GM19397 (cell line): ENCODE measurements at regions not wholly inside any gene's neighbourhood (a gene's known extent, or its start where the extent isn't known, plus 50 kb on each side); places are given as distances from the start of the nearest gene placed in this dataset.

Experiments
- ATAC-seq: cut with Tn5 transposase; IDR thresholded peaks from one replicate; pipeline ENCODE4 v1.9.1; 2021; ENCODE audit warnings: mild to moderate bottlenecking, moderate library complexity; ENCODE audit not compliant: unreplicated experiment

DNA sequence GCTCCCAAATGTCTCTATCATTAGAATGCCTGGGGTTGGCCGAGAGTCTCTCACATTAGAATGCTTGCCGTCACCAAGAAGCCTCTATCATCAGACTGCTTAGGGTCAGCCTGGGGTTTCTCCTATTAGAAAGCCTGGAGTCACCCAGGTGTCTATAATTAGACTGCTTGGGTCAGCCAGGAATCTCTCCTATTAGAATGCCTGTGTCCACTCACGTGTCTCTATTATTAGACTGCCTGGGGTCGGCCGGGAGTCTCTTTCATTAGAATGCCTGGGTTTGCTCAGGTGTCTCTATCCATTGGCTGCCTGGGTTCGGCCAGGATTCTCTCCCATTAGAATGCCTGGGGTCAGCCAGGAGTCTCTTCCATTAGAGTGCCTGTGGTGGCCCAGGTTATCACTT lies 1453.1 kb downstream of the UQCRFS1 start:
- ATAC-seq = no peak

GRCh38 chr19:27758626-27759505 lies 1454.1 kb downstream of the UQCRFS1 start:
- ATAC-seq = no peak

DNA sequence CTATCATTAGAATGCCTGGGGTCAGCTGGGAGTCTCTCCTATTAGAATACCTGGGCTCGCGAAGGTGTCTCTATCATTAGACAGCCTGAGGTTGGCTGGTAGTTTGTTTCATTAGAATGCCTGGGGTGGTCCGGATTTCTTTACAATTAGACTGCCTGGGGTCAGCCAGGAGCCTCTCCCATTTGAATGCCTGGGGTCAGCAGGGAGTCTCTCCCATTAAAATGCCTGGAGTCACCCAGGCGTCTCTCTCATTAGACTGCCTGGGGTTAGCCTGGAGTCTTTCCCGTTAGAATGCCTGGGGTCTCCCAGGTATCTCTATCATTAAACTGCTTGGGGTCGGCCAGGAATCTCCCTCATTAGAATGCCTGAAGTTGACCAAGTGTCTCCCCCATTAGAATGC lies 1458.3 kb downstream of the UQCRFS1 start:
- no peak for ATAC-seq

GRCh38 chr19:27753622-27754021 lies 1459.3 kb downstream of the UQCRFS1 start:
- no peak for ATAC-seq

DNA sequence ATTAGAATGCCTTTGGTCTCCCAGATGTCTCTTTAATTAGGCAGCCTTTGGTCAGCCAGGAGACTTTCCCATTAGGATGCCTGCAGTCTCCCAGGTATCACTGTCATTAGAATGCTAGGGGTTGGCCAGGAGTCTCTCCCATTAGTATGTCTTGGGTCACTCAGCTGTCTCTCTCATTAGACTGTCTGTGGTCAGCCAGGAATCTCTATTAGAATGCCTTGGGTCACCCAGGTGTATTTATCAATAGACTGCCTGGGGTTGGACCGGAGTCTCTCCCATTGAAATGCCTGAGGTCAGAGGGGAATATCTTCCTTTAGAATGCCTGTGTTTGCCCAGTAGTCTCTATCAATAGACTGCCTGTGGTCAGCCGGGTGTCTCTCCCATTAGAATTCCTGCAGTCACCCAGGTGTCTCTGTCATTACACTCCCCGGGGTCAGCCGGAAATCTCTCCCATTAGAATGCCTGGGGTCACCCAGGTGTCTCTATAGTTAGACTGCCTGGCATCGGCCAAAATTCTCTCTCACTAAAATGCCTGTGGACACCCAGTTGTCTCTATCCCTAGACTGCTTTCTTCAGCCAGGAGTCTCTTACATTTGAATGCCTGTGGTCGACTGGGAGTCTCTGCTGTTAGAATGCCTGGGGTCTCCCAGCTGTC lies 1460.3 kb downstream of the UQCRFS1 start:
- no peak for ATAC-seq

- ATAC-seq = no peak
Observed at GRCh38 chr19:27751044-27751391, 1461.9 kb downstream of the UQCRFS1 start.

GRCh38 chr19:27750391-27751043 lies 1462.4 kb downstream of the UQCRFS1 start:
- ATAC-seq = no peak

GRCh38 chr19:27748551-27749152 lies 1464.3 kb downstream of the UQCRFS1 start:
- no peak for ATAC-seq

GRCh38 chr19:27746691-27747380 lies 1466.1 kb downstream of the UQCRFS1 start:
- ATAC-seq = no peak

GRCh38 chr19:27745978-27746542 lies 1466.9 kb downstream of the UQCRFS1 start:
- no peak for ATAC-seq

GRCh38 chr19:27744926-27745768 lies 1467.8 kb downstream of the UQCRFS1 start:
- no peak for ATAC-seq

GRCh38 chr19:27742041-27742440 lies 1470.9 kb downstream of the UQCRFS1 start:
- no peak for ATAC-seq

- ATAC-seq = no peak
Observed at GRCh38 chr19:27741236-27741635, 1471.7 kb downstream of the UQCRFS1 start.

DNA sequence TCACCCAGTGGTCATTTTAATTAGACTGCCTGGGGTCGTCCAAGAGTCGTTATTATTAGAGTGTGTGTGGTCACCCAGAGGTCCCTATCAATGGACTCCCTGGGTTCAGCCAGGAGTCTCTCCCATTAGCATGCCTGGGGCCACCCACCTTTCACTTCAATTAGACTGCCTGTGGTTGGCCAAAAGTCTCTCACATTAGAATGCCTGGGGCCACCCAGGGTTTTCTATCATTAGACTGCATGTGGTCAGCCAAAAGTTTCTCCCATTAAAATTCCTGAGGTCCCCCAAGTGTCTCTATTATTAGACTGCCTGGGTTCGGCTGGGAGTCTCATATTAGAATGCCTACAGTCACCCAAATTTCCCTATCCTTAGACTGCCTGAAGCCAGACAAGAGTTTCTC lies 1472.6 kb downstream of the UQCRFS1 start:
- no peak for ATAC-seq

DNA sequence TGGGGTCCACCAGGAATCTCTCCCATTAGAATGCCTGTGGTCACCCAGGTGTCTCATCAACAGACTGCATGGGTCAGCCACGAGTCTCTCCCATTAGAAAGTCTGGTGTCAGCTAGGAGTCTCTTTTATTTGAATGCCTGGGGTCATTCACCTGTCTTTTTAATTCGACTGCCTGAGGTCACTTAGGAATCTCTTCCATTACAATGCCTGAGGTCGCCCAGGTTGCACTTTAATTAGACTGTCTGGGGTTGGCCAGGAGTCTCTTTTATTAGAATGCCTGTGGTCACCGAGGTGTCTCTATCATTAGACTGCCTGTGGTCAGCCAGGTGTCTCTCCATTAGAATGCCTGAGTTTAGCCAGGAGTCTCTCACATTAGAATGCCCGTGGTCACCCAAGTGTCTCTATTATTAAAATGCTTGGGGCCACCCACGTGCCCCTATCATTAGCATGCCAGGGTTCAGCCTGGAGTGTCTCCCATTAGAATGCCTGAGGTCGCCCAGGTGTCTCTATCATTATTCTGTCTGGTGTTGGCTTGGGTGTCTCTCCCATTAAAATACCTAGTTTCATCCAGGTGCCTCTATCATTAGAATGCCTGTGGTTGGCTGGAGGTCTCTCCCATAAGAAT lies 1474.3 kb downstream of the UQCRFS1 start:
- ATAC-seq = no peak

- ATAC-seq = no peak
Observed at GRCh38 chr19:27736225-27736624, 1476.7 kb downstream of the UQCRFS1 start.

GRCh38 chr19:27735314-27735713 lies 1477.6 kb downstream of the UQCRFS1 start:
- ATAC-seq = no peak

GRCh38 chr19:27734496-27735220 lies 1478.3 kb downstream of the UQCRFS1 start:
- ATAC-seq = no peak
